ENCODE measurements at regions not wholly inside any gene's neighbourhood (a gene's known extent, or its start where the extent isn't known, plus 50 kb on each side); places are given as distances from the start of the nearest gene placed in this dataset.

GRCh38 chr14:31951638-31951964 lies 125.5 kb upstream of the ARHGAP5 start (continued):
- TF ChIP-seq CEBPB (IDR thresholded peaks at IDR 0.05; ENCODE audit: low read depth, low read length): no peak
- TF ChIP-seq USF2 (IDR thresholded peaks at IDR 0.05; ENCODE audit: low read depth, low read length): no peak
- TF ChIP-seq NFE2L2 (IDR thresholded peaks at IDR 0.05; ENCODE audit: low read depth, low read length): no peak

GRCh38 chr14:31952573-31952972 lies 124.5 kb upstream of the ARHGAP5 start:
- H4K91ac ChIP-seq (ENCODE audit: insufficient read depth, low read depth, low read length): no peak overlapping the region
- no TSS peak for BruUV-seq (replicated peaks)
- CTCF ChIA-PET: no interaction called here

More at GRCh38 chr14:31952573-31952972, 124.5 kb upstream of the ARHGAP5 start:
- no peak overlapping the region for H4K8ac ChIP-seq (ENCODE audit: low read depth in 2 of 2, low read length in 2 of 2)
- H3K18ac ChIP-seq (ENCODE audit: low read depth, low read length): no peak overlapping the region
- no peak overlapping the region for H2AK9ac ChIP-seq (replicated peaks; ENCODE audit: low read depth, low read length, poor library complexity)
- TF ChIP-seq SMC3 (IDR thresholded peaks at IDR 0.05; ENCODE audit: low read depth, low read length) (no peak), NFE2L2 (IDR thresholded peaks at IDR 0.05; ENCODE audit: low read depth, low read length) (no peak), USF2 (IDR thresholded peaks at IDR 0.05; ENCODE audit: low read depth, low read length) (no peak), CTCF (conservative IDR thresholded peaks at IDR 0.05; ENCODE audit: low read depth, low read length) (no peak), RFX5 (IDR thresholded peaks at IDR 0.05; ENCODE audit: low read depth, low read length) (no peak)
- no peaks in the 10 kb centered on the region for H3K9me3 ChIP-seq (ENCODE audit: control insufficient read depth, insufficient read depth, low read length)
- H3K56ac ChIP-seq (ENCODE audit: extremely low read depth, insufficient read depth, low read length): no peak overlapping the region
- DNase-seq (no peak), ATAC-seq (ENCODE audit: low read depth) (no peak)
- peaks cover 12% of the 10 kb centered on the region; the same call in 1 of the 2 replicates for H3K9me1 ChIP-seq (ENCODE audit: insufficient read depth, low read length)
- no peak overlapping the region for H2BK120ac ChIP-seq (ENCODE audit: low read depth, low read length)
- no peak overlapping the region for H3K23ac ChIP-seq (ENCODE audit: low read depth, low read length)
- H2AFZ ChIP-seq (replicated peaks; ENCODE audit: low read length, poor library complexity): no peak overlapping the region
- no peak overlapping the region for H3K4ac ChIP-seq (ENCODE audit: low read depth, low read length)
- no peaks in the 10 kb centered on the region for H3K79me1 ChIP-seq (ENCODE audit: low read depth in 1 of 2, low read length in 2 of 2)
- H4K20me1 ChIP-seq (ENCODE audit: insufficient read depth, low read length): no peaks in the 10 kb centered on the region
- H4K5ac ChIP-seq (ENCODE audit: low read depth, low read length): no peak overlapping the region
- no peak overlapping the region for H3K4me2 ChIP-seq (ENCODE audit: low read depth, low read length)
- H3K36me3 ChIP-seq (ENCODE audit: control insufficient read depth, insufficient read depth, low read length): no peaks in the 10 kb centered on the region
- WGBS, 2 experiments (ENCODE audit: extremely low coverage in 2 of 2, insufficient read length in 1 of 2): no CpG with 5 or more reads among the region's 1 CpG
- in situ Hi-C loops (cut with MboI; ENCODE audit: low sequenced_read_pairs) (no loop called here), intact Hi-C loops (cut with micrococcal nuclease) (no loop called here), dilution Hi-C loops (cut with HindIII; ENCODE audit: low sequenced_read_pairs, unreplicated experiment) (no loop called here)
- H3K27ac ChIP-seq (ENCODE audit: insufficient read depth, low read length): no peak overlapping the region
- no peak overlapping the region for H3K4me3 ChIP-seq (ENCODE audit: insufficient read depth, low read depth, low read length)
- no peak overlapping the region for H2AK5ac ChIP-seq (ENCODE audit: low read depth, low read length)
- no peak overlapping the region for H2BK15ac ChIP-seq (ENCODE audit: low read depth, low read length)
- no peak overlapping the region for H2BK5ac ChIP-seq (ENCODE audit: low read depth, low read length, poor library complexity, severe bottlenecking)
- H3K27me3 ChIP-seq (ENCODE audit: control insufficient read depth, insufficient read depth, low read length): no peaks in the 10 kb centered on the region
- no peak overlapping the region for H2BK20ac ChIP-seq (ENCODE audit: low read depth, low read length)
- no peak overlapping the region for H3K14ac ChIP-seq (replicated peaks; ENCODE audit: low read depth, low read length)
- POLR2A ChIA-PET (ENCODE audit: unreplicated experiment): no interaction called here
- peaks cover 19% of the 10 kb centered on the region for H3K4me1 ChIP-seq (ENCODE audit: control insufficient read depth, insufficient read depth, low read length)
- H3K9ac ChIP-seq (ENCODE audit: low read depth, low read length): no peak overlapping the region
